DOHH2 (cell line): ENCODE measurements at regions not wholly inside any gene's neighbourhood (a gene's known extent, or its start where the extent isn't known, plus 50 kb on each side); places are given as distances from the start of the nearest gene placed in this dataset.

ENCODE experiments used
- EZH2phosphoT487 ChIP-seq: fragments of 200-600 bp; sonication (generic); IDR thresholded peaks from 2 replicates; pipeline ENCODE4 v1.6.1; 2017; ENCODE audit warnings: borderline replicate concordance, mild to moderate bottlenecking, antibody characterized with exemption, low read length, moderate library complexity, mixed read lengths
- TF ChIP-seq, protein P1 (sequence below): fragments of 200-600 bp; sonication (generic); IDR thresholded peaks from one replicate; pipeline ENCODE4 v1.5.1; 2014; ENCODE audit warnings: antibody characterized with exemption, mild to moderate bottlenecking, low read depth, low read length; ENCODE audit not compliant: poor library complexity, severe bottlenecking

DNA sequence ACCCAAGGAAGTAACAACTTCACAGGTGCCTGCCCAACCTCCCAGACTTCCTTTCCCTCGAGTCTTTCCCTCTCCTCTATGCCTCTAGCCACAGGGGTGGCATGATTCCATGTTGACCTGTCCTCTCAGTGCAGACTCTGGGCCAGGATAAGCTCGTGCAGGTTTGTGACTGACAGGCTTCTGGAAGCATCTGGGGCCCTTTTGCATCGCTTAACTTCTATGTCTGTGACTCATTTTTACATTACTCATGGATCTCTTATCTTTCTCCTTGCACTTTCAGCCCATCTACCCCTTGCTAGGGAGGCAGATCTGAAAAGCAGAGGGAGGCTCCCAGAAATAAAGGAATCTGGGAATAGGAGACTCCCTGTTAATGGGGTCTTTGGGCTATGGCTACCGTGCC, 98.5 kb upstream of the RIOK3 start:
- TF ChIP-seq, protein P1, sequence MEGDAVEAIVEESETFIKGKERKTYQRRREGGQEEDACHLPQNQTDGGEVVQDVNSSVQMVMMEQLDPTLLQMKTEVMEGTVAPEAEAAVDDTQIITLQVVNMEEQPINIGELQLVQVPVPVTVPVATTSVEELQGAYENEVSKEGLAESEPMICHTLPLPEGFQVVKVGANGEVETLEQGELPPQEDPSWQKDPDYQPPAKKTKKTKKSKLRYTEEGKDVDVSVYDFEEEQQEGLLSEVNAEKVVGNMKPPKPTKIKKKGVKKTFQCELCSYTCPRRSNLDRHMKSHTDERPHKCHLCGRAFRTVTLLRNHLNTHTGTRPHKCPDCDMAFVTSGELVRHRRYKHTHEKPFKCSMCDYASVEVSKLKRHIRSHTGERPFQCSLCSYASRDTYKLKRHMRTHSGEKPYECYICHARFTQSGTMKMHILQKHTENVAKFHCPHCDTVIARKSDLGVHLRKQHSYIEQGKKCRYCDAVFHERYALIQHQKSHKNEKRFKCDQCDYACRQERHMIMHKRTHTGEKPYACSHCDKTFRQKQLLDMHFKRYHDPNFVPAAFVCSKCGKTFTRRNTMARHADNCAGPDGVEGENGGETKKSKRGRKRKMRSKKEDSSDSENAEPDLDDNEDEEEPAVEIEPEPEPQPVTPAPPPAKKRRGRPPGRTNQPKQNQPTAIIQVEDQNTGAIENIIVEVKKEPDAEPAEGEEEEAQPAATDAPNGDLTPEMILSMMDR, result no peak
- no peak for TF ChIP-seq EZH2phosphoT487
